DMS 273 (cell line): ENCODE measurements at regions not wholly inside any gene's neighbourhood (a gene's known extent, or its start where the extent isn't known, plus 50 kb on each side); places are given as distances from the start of the nearest gene placed in this dataset.
"Not testable (repeated sequence)": the region's sequence is repeated elsewhere in the genome, so short reads cannot be mapped to it uniquely, and the experiment has no call there.

ENCODE experiments used
- DNase-seq: peaks from one replicate; lab custom pipeline; 2025; ENCODE audit not compliant: unreplicated experiment; lab: John Stamatoyannopoulos, UW

GRCh38 chr7:106747804-106748203 is 86.8 kb upstream of the CCDC71L start:
- no peak for DNase-seq

GRCh38 chr7:106749165-106749564 is 88.2 kb upstream of the CCDC71L start:
- DNase-seq: no peak

- DNase-seq: no peak
Observed at GRCh38 chr7:106750773-106751172, 89.8 kb upstream of the CCDC71L start.

- no peak for DNase-seq
Observed at GRCh38 chr7:106752367-106752766, 91.4 kb upstream of the CCDC71L start.

- DNase-seq: not testable (repeated sequence)
Observed at GRCh38 chr7:106755024-106755423, 94.1 kb upstream of the CCDC71L start.

- no peak for DNase-seq
Observed at GRCh38 chr7:106755641-106756040, 94.7 kb upstream of the CCDC71L start.

- no peak for DNase-seq
Observed at GRCh38 chr7:106756071-106756470, 95.1 kb upstream of the CCDC71L start.

GRCh38 chr7:106756884-106757283 is 95.9 kb upstream of the CCDC71L start:
- DNase-seq: no peak

GRCh38 chr7:106757846-106758245 is 96.9 kb upstream of the CCDC71L start:
- DNase-seq: peak; percentile 85

GRCh38 chr7:106762845-106763244 is 101.9 kb upstream of the CCDC71L start:
- not testable (repeated sequence) for DNase-seq

GRCh38 chr7:106763717-106764116 is 101.4 kb upstream of the PIK3CG start:
- DNase-seq: no peak

- no peak for DNase-seq
Observed at GRCh38 chr7:106765727-106766355, 99.2 kb upstream of the PIK3CG start.

GRCh38 chr7:106766551-106766950 is 98.5 kb upstream of the PIK3CG start:
- DNase-seq: no peak

- no peak for DNase-seq
Observed at GRCh38 chr7:106767078-106767477, 98.0 kb upstream of the PIK3CG start.

- DNase-seq: no peak
Observed at GRCh38 chr7:106767498-106768323, 97.4 kb upstream of the PIK3CG start.

GRCh38 chr7:106768324-106768751 is 96.7 kb upstream of the PIK3CG start:
- DNase-seq: no peak

GRCh38 chr7:106770191-106770590 is 94.9 kb upstream of the PIK3CG start:
- DNase-seq: no peak

- no peak for DNase-seq
Observed at GRCh38 chr7:106772655-106773108, 92.4 kb upstream of the PIK3CG start.

- DNase-seq: no peak
Observed at GRCh38 chr7:106773228-106773627, 91.9 kb upstream of the PIK3CG start.

- DNase-seq: no peak
Observed at GRCh38 chr7:106773721-106774120, 91.4 kb upstream of the PIK3CG start.

GRCh38 chr7:106774213-106774767 is 90.8 kb upstream of the PIK3CG start:
- DNase-seq: no peak
